ENCODE measurements at regions not wholly inside any gene's neighbourhood (a gene's known extent, or its start where the extent isn't known, plus 50 kb on each side); places are given as distances from the start of the nearest gene placed in this dataset.

- Histone ChIP-seq H3K36me3 (ENCODE audit: insufficient read depth, low read length) (no peaks in the 10 kb centered on the region), H4K20me1 (ENCODE audit: insufficient read depth, low read length) (no peaks in the 10 kb centered on the region), H3K27ac (ENCODE audit: low read depth, low read length, poor library complexity, severe bottlenecking) (no peak overlapping the region), H3K4me2 (ENCODE audit: low read length) (no peak overlapping the region), H3K4me3 (ENCODE audit: low read depth, low read length, poor library complexity, severe bottlenecking) (no peak overlapping the region), H2AFZ (ENCODE audit: low read length) (no peak overlapping the region), H3K9me2 (ENCODE audit: insufficient read depth, low read length) (no peaks in the 10 kb centered on the region), H3K9me3 (ENCODE audit: low read length) (no peaks in the 10 kb centered on the region), H3K79me2 (ENCODE audit: insufficient read depth, low read depth, low read length) (no peaks in the 10 kb centered on the region), H3K4me1 (ENCODE audit: insufficient read depth, low read length, poor library complexity, severe bottlenecking) (no peaks in the 10 kb centered on the region)
- DNase-seq (ENCODE audit: low spot score): no peak
- ChIA-PET POLR2A (no interaction called here), CTCF (ENCODE audit: unreplicated experiment) (no interaction called here)
- no peak for TF ChIP-seq CTCF (conservative IDR thresholded peaks at IDR 0.05; ENCODE audit: low read length)
- no peak for TF ChIP-seq EZH2phosphoT487 (IDR thresholded peaks at IDR 0.05; ENCODE audit: borderline replicate concordance, low read depth, low read length)
- intact Hi-C loops (cut with micrococcal nuclease; ENCODE audit: unreplicated experiment): no loop called here
- no TSS peak for BruUV-seq (replicated peaks)
These were observed 815.1 kb upstream of the POU3F4 start for GRCh38 chrX:82692991-82693390.

GRCh38 chrX:82695066-82695465 lies 813.0 kb upstream of the POU3F4 start:
- ChIA-PET POLR2A (no interaction called here), CTCF (ENCODE audit: unreplicated experiment) (no interaction called here)
- intact Hi-C loops (cut with micrococcal nuclease; ENCODE audit: unreplicated experiment): no loop called here
- Histone ChIP-seq H3K36me3 (ENCODE audit: insufficient read depth, low read length) (no peaks in the 10 kb centered on the region), H2AFZ (ENCODE audit: low read length) (no peak overlapping the region), H3K4me1 (ENCODE audit: insufficient read depth, low read length, poor library complexity, severe bottlenecking) (no peaks in the 10 kb centered on the region), H3K4me2 (ENCODE audit: low read length) (no peak overlapping the region), H3K79me2 (ENCODE audit: insufficient read depth, low read depth, low read length) (no peaks in the 10 kb centered on the region), H4K20me1 (ENCODE audit: insufficient read depth, low read length) (no peaks in the 10 kb centered on the region), H3K4me3 (ENCODE audit: low read depth, low read length, poor library complexity, severe bottlenecking) (no peak overlapping the region), H3K27ac (ENCODE audit: low read depth, low read length, poor library complexity, severe bottlenecking) (no peak overlapping the region), H3K9me2 (ENCODE audit: insufficient read depth, low read length) (no peaks in the 10 kb centered on the region), H3K9me3 (ENCODE audit: low read length) (no peaks in the 10 kb centered on the region)
- TF ChIP-seq CTCF (conservative IDR thresholded peaks at IDR 0.05; ENCODE audit: low read length) (no peak), EZH2phosphoT487 (IDR thresholded peaks at IDR 0.05; ENCODE audit: borderline replicate concordance, low read depth, low read length) (no peak)
- DNase-seq (ENCODE audit: low spot score): no peak
- BruUV-seq (replicated peaks): no TSS peak

- H2AFZ ChIP-seq (ENCODE audit: low read length): no peak overlapping the region
- no peak overlapping the region for H3K4me3 ChIP-seq (ENCODE audit: low read depth, low read length, poor library complexity, severe bottlenecking)
- intact Hi-C loops (cut with micrococcal nuclease; ENCODE audit: unreplicated experiment): no loop called here
- no peaks in the 10 kb centered on the region for H3K79me2 ChIP-seq (ENCODE audit: insufficient read depth, low read depth, low read length)
- TF ChIP-seq CTCF (conservative IDR thresholded peaks at IDR 0.05; ENCODE audit: low read length) (no peak), EZH2phosphoT487 (IDR thresholded peaks at IDR 0.05; ENCODE audit: borderline replicate concordance, low read depth, low read length) (no peak)
- no peaks in the 10 kb centered on the region for H3K36me3 ChIP-seq (ENCODE audit: insufficient read depth, low read length)
- H3K9me3 ChIP-seq (ENCODE audit: low read length): no peaks in the 10 kb centered on the region
- no peaks in the 10 kb centered on the region for H4K20me1 ChIP-seq (ENCODE audit: insufficient read depth, low read length)
- no peak for DNase-seq (ENCODE audit: low spot score)
- no TSS peak for BruUV-seq (replicated peaks)
- no peaks in the 10 kb centered on the region for H3K9me2 ChIP-seq (ENCODE audit: insufficient read depth, low read length)
- POLR2A ChIA-PET: no interaction called here
- no peaks in the 10 kb centered on the region for H3K4me1 ChIP-seq (ENCODE audit: insufficient read depth, low read length, poor library complexity, severe bottlenecking)
- H3K27ac ChIP-seq (ENCODE audit: low read depth, low read length, poor library complexity, severe bottlenecking): no peak overlapping the region
- H3K4me2 ChIP-seq (ENCODE audit: low read length): no peak overlapping the region
- CTCF ChIA-PET (ENCODE audit: unreplicated experiment): no interaction called here
These were observed 804.5 kb upstream of the POU3F4 start for GRCh38 chrX:82703551-82703950.
